Heart right ventricle (tissue), 16 donors: ENCODE measurements at regions not wholly inside any gene's neighbourhood (a gene's known extent, or its start where the extent isn't known, plus 50 kb on each side); places are given as distances from the start of the nearest gene placed in this dataset.

Source experiments
- ATAC-seq, 8 donors: fragments of 200-7000 bp; cut with Tn5 transposase; one replicate each; pipeline ENCODE4 v1.9.1; 2020; ENCODE audit warnings: mild to moderate bottlenecking in 8 of 8, moderate library complexity in 8 of 8, moderate number of reproducible peaks in 1 of 8
- DNase-seq, 2 donors: peaks; one replicate each; pipeline ENCODE4 v3.0.0-alpha.2; 2020
- H3K27ac ChIP-seq, 10 donors: fragments of 200-600 bp; sonication (generic) in 2 of 10; one replicate each; pipeline versions ENCODE4 v1.5.0 to v1.8.0; 2020 to 2022; ENCODE audit warnings: mild to moderate bottlenecking in 3 of 10
- H3K27me3 ChIP-seq, 7 donors: fragments of 200-600 bp; one replicate each; pipeline ENCODE4 v1.8.0; 2021 to 2022; ENCODE audit warnings: mild to moderate bottlenecking in 2 of 7
- H3K36me3 ChIP-seq, 9 donors: fragments of 200-600 bp; sonication (generic) in 1 of 9; one replicate each; pipeline versions ENCODE4 v1.5.0 to v1.8.0; 2020 to 2022; ENCODE audit warnings: mild to moderate bottlenecking in 2 of 9
- H3K4me1 ChIP-seq, 9 donors: fragments of 200-600 bp; sonication (generic) in 1 of 9; one replicate each; pipeline versions ENCODE4 v1.5.0 to v1.8.0; 2020 to 2022; ENCODE audit warnings: mild to moderate bottlenecking in 4 of 9
- H3K4me3 ChIP-seq, 10 donors: fragments of 200-600 bp; sonication (generic) in 2 of 10; one replicate each; pipeline versions ENCODE4 v1.5.0 to v1.8.0; 2020 to 2022; ENCODE audit warnings: mild to moderate bottlenecking in 7 of 10, moderate library complexity in 2 of 10
- H3K9me3 ChIP-seq, 11 donors: fragments of 200-600 bp in 10 of 11; sonication (generic) in 2 of 11; one replicate each; pipeline versions ENCODE4 v1.5.0 to v1.8.0; 2013 to 2022; ENCODE audit warnings: mild to moderate bottlenecking in 2 of 11, control low read depth in 1 of 11, moderate library complexity in 1 of 11
- WGBS, 2 donors: extraction: QIAGEN DNeasy Blood & Tissue Kit; methylation state at CpG; one replicate each; pipeline ENCODE4 v1.1.7; 2013; ENCODE audit warnings: inconsistent platforms in 1 of 2; 5-methylcytosine and 5-hydroxymethylcytosine counted together
- intact Hi-C, 10 donors: fragments of 100-400 bp; cut with DNase I; formaldehyde crosslinking; loops; one replicate each; pipeline versions ENCODE4 v1.11.1 to v1.14.2; 2022
- TF ChIP-seq, protein P1 (sequence below), 9 donors: fragments of 200-600 bp; sonication (generic) in 2 of 9; IDR thresholded peaks; one replicate each; pipeline versions ENCODE4 v1.5.0 to v1.8.0; 2021 to 2022; ENCODE audit warnings: antibody characterized with exemption in 9 of 9, mild to moderate bottlenecking in 5 of 9, moderate library complexity in 1 of 9
- donor health status: Arrhythmogenic right ventricular cardiomyopathy.
- donor health status: ischemic (EF 13 %, LVEDD 7.1; RV severe dilation, severe dysfunction).
- donor health status: healthy with polysubstance abuse.
- donor health status: DM: no; HTN: yes; CAD: no.
- donor health status: DM: no; HTN: no; CAD: no.
- donor health status: ischemic (EF 25% LVEDD 6.9; RV normal size, moderate dysfunction).
- donor health status: ischemic (EF 25% LVEDD 5.7; RV mildly dilated, moderate dysfunction).
- donor health status: healthy.
- donor health status: DM: yes; HTN: yes; CAD: no.
- donor health status: Ischemic cardiomyopathy.
- donor health status: ischemic (EF 35%, LVEDD 5.7; RV mildly dilated, moderate dysfunction).
- donor health status: nonischemic (EF 11% LVEDD 7.7; RV severe dilation, severe dysfunction).
- donor health status: DM: yes; HTN: yes; CAD: no.
- donor health status: PGD.
- donor health status: ischemic (EF 29% LVEDD 5.4; RV normal size, mild dysfunction).
- donor health status: nonischemic (EF 23%, LVEDD 6.1; RV moderate dilation, normal function).

DNA sequence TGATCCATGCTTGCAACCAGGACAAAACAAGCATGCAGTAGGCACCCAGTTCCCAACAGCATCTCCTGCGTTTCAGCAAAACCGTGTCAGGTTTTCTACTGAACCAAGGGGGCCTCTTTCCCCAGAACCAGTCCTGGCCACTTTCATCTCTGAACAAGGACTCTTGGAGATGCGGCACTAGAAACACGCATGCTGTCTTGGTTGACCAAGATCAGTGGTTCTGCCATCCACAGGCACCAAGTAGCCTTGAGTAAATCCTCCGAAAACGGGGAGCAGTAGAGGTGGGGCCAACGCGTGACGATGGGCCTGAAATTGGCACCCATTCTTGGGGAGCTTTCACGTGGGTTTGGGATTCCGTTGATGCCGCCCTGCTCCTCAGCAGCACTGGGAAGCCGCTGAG, 62.5 kb upstream of the AJAP1 start:
- WGBS, 2 donors = 89 to 90% methylated on average over 13 of the region's 13 CpGs

DNA sequence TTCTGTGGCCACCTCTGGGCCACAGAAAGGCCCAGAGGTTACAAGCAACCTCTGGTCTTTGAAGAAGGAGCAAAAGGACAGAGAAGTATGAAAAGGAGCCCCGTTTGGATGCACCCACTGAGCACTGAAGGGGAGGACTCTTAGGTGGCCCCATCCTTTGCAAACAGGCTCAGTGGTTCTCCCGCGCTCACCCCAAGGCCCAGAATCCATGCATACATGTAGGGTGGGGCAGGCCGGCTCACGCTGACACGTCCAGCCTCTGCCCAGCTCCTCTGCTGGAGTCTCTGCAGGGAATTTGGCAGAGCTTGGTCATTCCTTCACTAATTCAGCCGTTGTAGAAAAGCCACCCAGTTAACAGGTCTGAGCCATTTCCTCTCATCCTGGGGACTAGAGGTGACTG, 61.3 kb upstream of the AJAP1 start:
- H3K4me1 ChIP-seq = no peaks in the 10 kb centered on the region
- TF ChIP-seq, protein P1, sequence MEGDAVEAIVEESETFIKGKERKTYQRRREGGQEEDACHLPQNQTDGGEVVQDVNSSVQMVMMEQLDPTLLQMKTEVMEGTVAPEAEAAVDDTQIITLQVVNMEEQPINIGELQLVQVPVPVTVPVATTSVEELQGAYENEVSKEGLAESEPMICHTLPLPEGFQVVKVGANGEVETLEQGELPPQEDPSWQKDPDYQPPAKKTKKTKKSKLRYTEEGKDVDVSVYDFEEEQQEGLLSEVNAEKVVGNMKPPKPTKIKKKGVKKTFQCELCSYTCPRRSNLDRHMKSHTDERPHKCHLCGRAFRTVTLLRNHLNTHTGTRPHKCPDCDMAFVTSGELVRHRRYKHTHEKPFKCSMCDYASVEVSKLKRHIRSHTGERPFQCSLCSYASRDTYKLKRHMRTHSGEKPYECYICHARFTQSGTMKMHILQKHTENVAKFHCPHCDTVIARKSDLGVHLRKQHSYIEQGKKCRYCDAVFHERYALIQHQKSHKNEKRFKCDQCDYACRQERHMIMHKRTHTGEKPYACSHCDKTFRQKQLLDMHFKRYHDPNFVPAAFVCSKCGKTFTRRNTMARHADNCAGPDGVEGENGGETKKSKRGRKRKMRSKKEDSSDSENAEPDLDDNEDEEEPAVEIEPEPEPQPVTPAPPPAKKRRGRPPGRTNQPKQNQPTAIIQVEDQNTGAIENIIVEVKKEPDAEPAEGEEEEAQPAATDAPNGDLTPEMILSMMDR (IDR thresholded peaks at IDR 0.05) = no peak
- H3K36me3 ChIP-seq = no peaks in the 10 kb centered on the region
- DNase-seq (no peak), ATAC-seq (no peak)
- H3K27ac ChIP-seq = no peak overlapping the region
- H3K9me3 ChIP-seq = peaks cover 0 to 4% (median 0%) of the 10 kb centered on the region in 11 donors
- H3K4me3 ChIP-seq = no peak overlapping the region
- peaks cover 0 to 25% (median 0%) of the 10 kb centered on the region in 7 donors for H3K27me3 ChIP-seq
- 76 to 84% methylated on average over 7 of the region's 7 CpGs for WGBS, 2 donors
- intact Hi-C loops = no loop called here

More for the DNA sequence above, 62.5 kb upstream of the AJAP1 start:
- ATAC-seq = no peak
- TF ChIP-seq, protein P1 (IDR thresholded peaks at IDR 0.05) = no peak
- no peaks in the 10 kb centered on the region for H3K36me3 ChIP-seq
- H3K9me3 ChIP-seq = no peaks in the 10 kb centered on the region
- H3K27me3 ChIP-seq = peaks cover 0 to 25% (median 0%) of the 10 kb centered on the region in 7 donors
- no peak for DNase-seq
- H3K4me1 ChIP-seq = no peaks in the 10 kb centered on the region
- H3K4me3 ChIP-seq = no peak overlapping the region
- no peak overlapping the region for H3K27ac ChIP-seq
- intact Hi-C loops = no loop called here

DNA sequence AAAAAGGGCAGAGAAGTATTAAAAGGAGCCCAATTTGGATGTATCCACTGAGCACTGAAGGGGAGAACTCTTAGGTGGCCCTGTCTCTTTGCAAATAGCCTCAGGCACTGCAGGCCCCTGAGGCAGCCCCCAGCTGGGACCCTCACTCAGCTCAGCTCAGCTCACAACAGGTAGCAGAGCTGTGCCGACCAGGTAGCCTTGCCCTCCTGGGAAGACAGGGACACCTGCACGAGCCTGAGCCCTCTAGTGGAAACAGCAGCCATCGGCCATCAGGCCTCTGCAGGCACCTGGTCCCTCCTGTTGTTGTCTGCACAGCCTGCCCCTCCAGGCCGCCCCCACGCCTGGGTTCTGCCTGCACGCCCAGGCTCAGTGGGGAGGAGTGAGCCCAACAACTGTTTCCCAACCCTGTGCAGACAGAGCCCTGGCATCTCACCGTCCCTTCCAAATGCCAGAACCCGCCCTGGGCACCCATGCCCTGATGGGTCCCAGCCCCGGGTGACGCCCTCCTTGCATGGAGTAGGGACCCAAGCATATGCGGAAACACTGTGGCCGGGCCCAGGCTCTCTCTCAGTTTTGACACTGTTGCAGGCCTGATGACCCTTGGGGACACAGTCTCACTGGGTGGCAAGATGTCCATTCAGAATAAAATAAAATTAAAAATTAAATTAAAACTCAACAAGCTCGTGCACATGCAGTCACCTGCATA, 60.0 kb upstream of the AJAP1 start:
- Histone ChIP-seq H3K9me3 (peaks cover 0 to 4% (median 0%) of the 10 kb centered on the region in 11 donors), H3K27ac (no peak overlapping the region), H3K36me3 (no peaks in the 10 kb centered on the region), H3K27me3 (peaks cover 0 to 32% (median 0%) of the 10 kb centered on the region in 7 donors), H3K4me1 (no peaks in the 10 kb centered on the region), H3K4me3 (no peak overlapping the region)
- intact Hi-C loops = no loop called here
- DNase-seq = no peak
- ATAC-seq = no peak
- TF ChIP-seq, protein P1 (IDR thresholded peaks at IDR 0.05) = no peak
- 72 to 78% methylated on average over 13 of the region's 13 CpGs for WGBS, 2 donors

DNA sequence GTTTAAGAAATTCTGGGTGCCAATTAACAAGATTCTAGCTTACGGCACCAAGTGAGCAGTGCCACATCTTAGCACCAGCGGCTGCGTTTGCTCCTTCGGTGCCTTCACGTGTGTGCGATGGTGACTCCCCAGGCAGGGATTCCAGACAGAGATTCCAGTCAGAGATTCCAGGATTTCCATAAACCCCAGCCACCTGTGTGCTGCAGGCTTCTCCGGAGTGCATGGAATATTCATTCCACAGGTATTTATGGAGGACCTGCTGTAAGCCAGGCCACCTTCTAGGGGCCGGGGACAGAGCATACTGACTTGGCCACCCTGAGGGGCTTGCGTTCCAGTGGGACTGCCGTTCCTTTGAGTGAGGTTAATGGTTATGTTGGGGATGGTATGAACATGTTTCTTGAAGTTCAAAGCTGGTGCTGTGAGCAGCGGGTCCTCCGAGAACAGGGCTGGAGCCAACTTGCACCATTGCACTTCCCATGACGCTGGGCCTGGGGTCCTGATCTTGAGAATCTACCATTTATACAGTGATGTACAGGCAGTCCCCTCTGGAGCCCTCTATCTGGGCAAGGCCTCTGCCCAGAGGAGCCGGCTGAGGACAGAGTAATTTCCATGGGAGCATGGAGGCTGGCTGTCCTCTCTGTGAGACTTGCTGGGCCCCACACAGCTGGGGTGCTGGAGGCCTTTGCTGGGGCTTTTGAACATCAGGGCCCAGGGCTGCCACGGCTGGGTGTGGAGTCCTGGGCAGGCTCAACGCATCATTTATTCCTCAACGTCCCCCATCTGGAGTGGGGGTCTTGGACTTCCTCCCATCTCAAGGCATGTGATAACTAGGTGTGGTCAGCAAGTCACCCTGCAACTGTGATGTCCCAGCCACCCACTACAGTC, 58.8 kb upstream of the AJAP1 start:
- 92% methylated on average over 17 of the region's 17 CpGs for WGBS, 2 donors
- Histone ChIP-seq H3K9me3 (peaks cover 0 to 4% (median 0%) of the 10 kb centered on the region in 11 donors), H3K27ac (no peak overlapping the region), H3K36me3 (no peaks in the 10 kb centered on the region), H3K4me3 (no peak overlapping the region), H3K27me3 (peaks cover 0 to 44% (median 2%) of the 10 kb centered on the region in 7 donors), H3K4me1 (no peaks in the 10 kb centered on the region)
- ATAC-seq (no peak), DNase-seq (no peak)
- intact Hi-C loops = no loop called here
- TF ChIP-seq, protein P1 (IDR thresholded peaks at IDR 0.05) = no peak
